DND-41 (cell line): ENCODE measurements at regions not wholly inside any gene's neighbourhood (a gene's known extent, or its start where the extent isn't known, plus 50 kb on each side); places are given as distances from the start of the nearest gene placed in this dataset.

Experiments
- ATAC-seq: fragments of 200-7000 bp; cut with Tn5 transposase; 3 replicates; pipeline ENCODE4 v1.9.1; 2021; ENCODE audit warnings: low read depth; ENCODE audit not compliant: insufficient read depth
- DNase-seq: peaks from one replicate; pipeline ENCODE4 v3.0.0-alpha.2; 2020
- H2AFZ ChIP-seq: 2 replicates; pipeline ENCODE4 v1.6.0; 2012; ENCODE audit warnings: low read depth, low read length
- H3K27ac ChIP-seq: 2 replicates; pipeline ENCODE4 v1.5.1; 2012; ENCODE audit warnings: low read length, inconsistent platforms
- H3K27me3 ChIP-seq: fragments of 200-600 bp; sonication (generic); 2 replicates; pipeline ENCODE4 v1.6.0; 2012; ENCODE audit warnings: low read length, mild to moderate bottlenecking, inconsistent platforms; ENCODE audit not compliant: insufficient read depth, poor library complexity
- H3K36me3 ChIP-seq: 2 replicates; pipeline ENCODE4 v1.5.1; 2012; ENCODE audit warnings: low read length, inconsistent platforms; ENCODE audit not compliant: insufficient read depth
- H3K4me1 ChIP-seq: 2 replicates; pipeline ENCODE4 v1.5.1; 2012; ENCODE audit warnings: mild to moderate bottlenecking, low read length; ENCODE audit not compliant: insufficient read depth
- H3K4me2 ChIP-seq: 2 replicates; pipeline ENCODE4 v1.6.0; 2012; ENCODE audit warnings: mild to moderate bottlenecking, moderate library complexity, low read length, inconsistent platforms; ENCODE audit not compliant: insufficient read depth
- H3K4me3 ChIP-seq, 2 experiments: fragments of 200-600 bp in 1 of 2; shearing (Covaris generic) in 1 of 2; 2 replicates each; pipeline ENCODE4 v1.5.1; 2012 to 2016; ENCODE audit warnings: inconsistent platforms in 2 of 2, low read length in 2 of 2, mild to moderate bottlenecking in 2 of 2, low read depth in 1 of 2, moderate library complexity in 1 of 2
- H3K79me2 ChIP-seq: 2 replicates; pipeline ENCODE4 v1.6.0; 2012; ENCODE audit warnings: low read length, inconsistent platforms; ENCODE audit not compliant: insufficient read depth
- H3K9ac ChIP-seq: 2 replicates; pipeline ENCODE4 v1.6.0; 2012; ENCODE audit warnings: low read depth, mild to moderate bottlenecking, inconsistent platforms, low read length, moderate library complexity
- H3K9me3 ChIP-seq: 2 replicates; pipeline ENCODE4 v1.5.1; 2012; ENCODE audit warnings: low read length, moderate library complexity, mild to moderate bottlenecking, inconsistent platforms; ENCODE audit not compliant: insufficient read depth, severe bottlenecking
- H4K20me1 ChIP-seq: 2 replicates; pipeline ENCODE4 v1.6.0; 2012; ENCODE audit warnings: low read length; ENCODE audit not compliant: insufficient read depth
- CTCF ChIP-seq: IDR thresholded peaks from 2 replicates; pipeline ENCODE4 v1.5.1; 2012; ENCODE audit warnings: borderline replicate concordance, low read length, moderate library complexity, mild to moderate bottlenecking; ENCODE audit not compliant: poor library complexity, severe bottlenecking; ENCODE audit errors: extremely low read depth
- EZH2 ChIP-seq: IDR thresholded peaks from 3 replicates; pipeline ENCODE4 v1.6.1; 2012; ENCODE audit warnings: borderline replicate concordance, low read depth, mild to moderate bottlenecking, moderate library complexity, low read length, inconsistent platforms; ENCODE audit not compliant: severe bottlenecking

GRCh38 chr7:53604201-53604600, 568.8 kb downstream of the POM121L12 start:
- Histone ChIP-seq H3K4me3 (no peak overlapping the region), H4K20me1 (no peaks in the 10 kb centered on the region), H3K27me3 (no peaks in the 10 kb centered on the region), H3K9ac (no peak overlapping the region), H3K79me2 (no peaks in the 10 kb centered on the region), H3K36me3 (no peaks in the 10 kb centered on the region), H2AFZ (no peak overlapping the region), H3K4me2 (no peak overlapping the region), H3K27ac (no peak overlapping the region), H3K4me1 (no peaks in the 10 kb centered on the region), H3K9me3 (no peaks in the 10 kb centered on the region)
- DNase-seq (no peak), ATAC-seq (no peak)
- TF ChIP-seq CTCF, result no peak
- TF ChIP-seq EZH2, result no peak

GRCh38 chr7:53607961-53608360, 572.5 kb downstream of the POM121L12 start:
- no peaks in the 10 kb centered on the region for H3K9me3 ChIP-seq
- H3K36me3 ChIP-seq, result no peaks in the 10 kb centered on the region
- H3K79me2 ChIP-seq, result no peaks in the 10 kb centered on the region
- DNase-seq (no peak), ATAC-seq (no peak)
- H3K4me3 ChIP-seq, result no peak overlapping the region
- no peaks in the 10 kb centered on the region for H4K20me1 ChIP-seq
- no peak overlapping the region for H3K4me2 ChIP-seq
- no peak overlapping the region for H3K9ac ChIP-seq
- H2AFZ ChIP-seq, result no peak overlapping the region
- H3K4me1 ChIP-seq, result no peaks in the 10 kb centered on the region
- TF ChIP-seq CTCF (no peak), EZH2 (no peak)
- H3K27me3 ChIP-seq, result no peaks in the 10 kb centered on the region
- H3K27ac ChIP-seq, result no peak overlapping the region

- H3K4me3 ChIP-seq, result no peak overlapping the region
- no peak for ATAC-seq
- no peak for DNase-seq
Measured at GRCh38 chr7:53609185-53609584, 573.8 kb downstream of the POM121L12 start.

More at GRCh38 chr7:53609185-53609584, 573.8 kb downstream of the POM121L12 start:
- no peaks in the 10 kb centered on the region for H3K27me3 ChIP-seq
- H3K4me2 ChIP-seq, result no peak overlapping the region
- H3K27ac ChIP-seq, result no peak overlapping the region
- TF ChIP-seq EZH2 (no peak), CTCF (no peak)
- no peaks in the 10 kb centered on the region for H3K36me3 ChIP-seq
- no peaks in the 10 kb centered on the region for H3K4me1 ChIP-seq
- no peaks in the 10 kb centered on the region for H4K20me1 ChIP-seq
- H3K9me3 ChIP-seq, result no peaks in the 10 kb centered on the region
- H3K9ac ChIP-seq, result no peak overlapping the region
- no peak overlapping the region for H2AFZ ChIP-seq
- H3K79me2 ChIP-seq, result no peaks in the 10 kb centered on the region
